Nephron progenitor cell (in vitro differentiated cells): ENCODE measurements at regions not wholly inside any gene's neighbourhood (a gene's known extent, or its start where the extent isn't known, plus 50 kb on each side); places are given as distances from the start of the nearest gene placed in this dataset.

Experiments
- DNase-seq: peaks from one replicate; pipeline ENCODE4 v3.0.0; 2021
- H3K27ac Mint-ChIP-seq: 2 replicates; pipeline ENCODE4 v1.8.0; 2021; ENCODE audit warnings: mild to moderate bottlenecking, moderate library complexity, mixed read lengths
- H3K27me3 Mint-ChIP-seq: 2 replicates; pipeline ENCODE4 v1.8.0; 2021; ENCODE audit warnings: mild to moderate bottlenecking, low read depth, mixed read lengths; ENCODE audit not compliant: poor library complexity
- H3K36me3 Mint-ChIP-seq: 2 replicates; pipeline ENCODE4 v1.8.0; 2021; ENCODE audit warnings: low read depth, mixed read lengths
- H3K4me1 Mint-ChIP-seq: 2 replicates; pipeline ENCODE4 v1.8.0; 2021; ENCODE audit warnings: mixed read lengths
- H3K4me3 Mint-ChIP-seq: 2 replicates; pipeline ENCODE4 v1.8.0; 2021; ENCODE audit warnings: mild to moderate bottlenecking, moderate library complexity, mixed read lengths
- H3K9me3 Mint-ChIP-seq: 2 replicates; pipeline ENCODE4 v1.8.0; 2021; ENCODE audit warnings: mild to moderate bottlenecking, moderate library complexity, mixed read lengths
- CTCF ChIP-seq: fragments of 200-600 bp; sonication (generic); IDR thresholded peaks from 2 replicates; pipeline ENCODE4 v1.5.0; 2021; ENCODE audit warnings: antibody characterized with exemption

- Mint-ChIP-seq H3K27ac (no peak overlapping the region), H3K4me1 (peaks cover 9% of the 10 kb centered on the region), H3K36me3 (peaks cover 12% of the 10 kb centered on the region), H3K4me3 (no peak overlapping the region), H3K27me3 (peaks cover 3% of the 10 kb centered on the region), H3K9me3 (peaks cover 16% of the 10 kb centered on the region)
- DNase-seq = no peak
- no peak for TF ChIP-seq CTCF
These were observed 171.8 kb upstream of the KRR1 start for GRCh38 chr12:75683220-75683619.

DNA sequence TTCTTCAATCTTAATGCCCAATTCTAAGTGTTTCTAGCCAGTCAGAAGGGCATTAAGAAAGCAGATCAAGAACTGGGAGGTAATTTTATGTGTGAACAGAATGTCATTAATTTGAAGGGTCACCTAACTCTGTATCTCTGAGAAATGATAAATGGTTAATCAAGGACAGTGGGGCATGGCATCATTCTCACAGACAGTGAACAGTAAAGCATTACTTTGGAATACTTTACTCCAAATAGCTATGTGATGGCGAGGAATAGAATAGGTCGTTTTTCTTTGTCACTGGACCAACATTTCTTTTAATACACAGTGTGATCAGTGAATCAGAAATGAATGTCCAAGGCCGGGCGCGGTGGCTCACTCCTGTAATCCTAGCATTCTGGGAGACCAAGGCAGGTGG lies 166.1 kb upstream of the KRR1 start:
- TF ChIP-seq CTCF = no peak
- no peak for DNase-seq
- peaks cover 12% of the 10 kb centered on the region for H3K36me3 Mint-ChIP-seq
- H3K9me3 Mint-ChIP-seq = peaks cover 16% of the 10 kb centered on the region
- peaks cover 22% of the 10 kb centered on the region for H3K4me1 Mint-ChIP-seq
- H3K27ac Mint-ChIP-seq = no peak overlapping the region
- H3K4me3 Mint-ChIP-seq = no peak overlapping the region
- H3K27me3 Mint-ChIP-seq = no peaks in the 10 kb centered on the region

- no peak overlapping the region for H3K4me3 Mint-ChIP-seq
- no peak overlapping the region for H3K27ac Mint-ChIP-seq
- no peak for TF ChIP-seq CTCF
- DNase-seq = no peak
- H3K4me1 Mint-ChIP-seq = peaks cover 41% of the 10 kb centered on the region
- no peaks in the 10 kb centered on the region for H3K36me3 Mint-ChIP-seq
- no peaks in the 10 kb centered on the region for H3K27me3 Mint-ChIP-seq
- H3K9me3 Mint-ChIP-seq = no peaks in the 10 kb centered on the region
These were observed 163.0 kb upstream of the KRR1 start for GRCh38 chr12:75674393-75674792.

- TF ChIP-seq CTCF = no peak
- peaks cover 35% of the 10 kb centered on the region for H3K4me1 Mint-ChIP-seq
- no peaks in the 10 kb centered on the region for H3K27me3 Mint-ChIP-seq
- H3K9me3 Mint-ChIP-seq = no peaks in the 10 kb centered on the region
- no peak overlapping the region for H3K27ac Mint-ChIP-seq
- H3K36me3 Mint-ChIP-seq = no peaks in the 10 kb centered on the region
- peak overlapping the region; percentile 49 for H3K4me3 Mint-ChIP-seq
- peak; percentile 12 for DNase-seq
These were observed 160.8 kb upstream of the KRR1 start for GRCh38 chr12:75672200-75672599.

GRCh38 chr12:75670216-75670615 lies 158.8 kb upstream of the KRR1 start:
- no peak for TF ChIP-seq CTCF
- H3K9me3 Mint-ChIP-seq = no peaks in the 10 kb centered on the region
- no peak for DNase-seq
- H3K27me3 Mint-ChIP-seq = no peaks in the 10 kb centered on the region
- no peaks in the 10 kb centered on the region for H3K36me3 Mint-ChIP-seq
- peak overlapping the region; percentile 60 for H3K27ac Mint-ChIP-seq
- H3K4me3 Mint-ChIP-seq = no peak overlapping the region
- peaks cover 55% of the 10 kb centered on the region for H3K4me1 Mint-ChIP-seq

DNA sequence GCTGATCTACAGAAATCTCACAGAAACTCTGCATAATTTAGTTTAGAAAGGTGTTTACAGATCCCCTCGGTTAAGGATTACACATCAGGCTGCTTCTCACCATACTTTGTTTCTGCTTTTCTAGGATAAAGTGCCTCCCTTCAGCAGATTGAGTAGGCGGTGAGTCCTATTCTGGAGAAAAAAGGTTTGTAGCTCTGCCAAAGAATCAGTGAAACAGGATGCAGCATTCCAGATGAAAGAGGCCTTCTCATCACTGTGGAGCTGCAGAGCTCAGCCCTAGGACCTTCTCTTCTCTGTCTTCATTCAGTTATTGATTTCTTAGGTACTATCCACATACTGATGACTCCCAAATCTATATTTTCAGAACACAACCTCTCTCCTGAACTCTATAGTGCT lies 155.5 kb upstream of the KRR1 start:
- no peak overlapping the region for H3K4me3 Mint-ChIP-seq
- H3K9me3 Mint-ChIP-seq = no peaks in the 10 kb centered on the region
- peak overlapping the region; percentile 17 for H3K27ac Mint-ChIP-seq
- no peak for TF ChIP-seq CTCF
- peaks cover 49% of the 10 kb centered on the region for H3K4me1 Mint-ChIP-seq
- no peak for DNase-seq
- no peaks in the 10 kb centered on the region for H3K36me3 Mint-ChIP-seq
- no peaks in the 10 kb centered on the region for H3K27me3 Mint-ChIP-seq
